ENCODE measurements at regions not wholly inside any gene's neighbourhood (a gene's known extent, or its start where the extent isn't known, plus 50 kb on each side); places are given as distances from the start of the nearest gene placed in this dataset.
"Not testable (repeated sequence)": the region's sequence is repeated elsewhere in the genome, so short reads cannot be mapped to it uniquely, and the experiment has no call there.

DNA sequence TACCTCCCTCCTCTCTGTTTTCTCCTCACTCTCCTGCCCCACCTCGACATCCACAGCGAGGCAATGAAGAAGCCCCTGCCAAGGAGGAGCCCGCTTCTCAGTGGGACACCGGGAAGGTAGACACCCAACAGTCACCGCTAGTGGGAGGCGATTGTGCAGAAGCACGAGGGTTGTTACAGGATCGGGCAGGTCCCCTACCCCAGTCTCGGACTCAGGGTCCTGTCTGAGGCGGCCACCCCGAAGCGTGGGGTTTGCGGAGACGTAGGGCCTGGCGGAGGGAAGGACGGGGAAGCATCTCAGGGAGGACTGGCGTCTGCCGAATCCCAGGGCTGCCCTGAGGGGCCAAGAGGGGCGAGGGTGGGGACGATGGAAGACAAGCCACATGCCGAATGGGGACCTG, 96.9 kb upstream of the SAMD11 start:
- H4K20me1 ChIP-seq (ENCODE audit: insufficient read depth, low read length): peaks cover 20% of the 10 kb centered on the region
- H4K91ac ChIP-seq (ENCODE audit: insufficient read depth, low read depth, low read length): peak overlapping the region; percentile 62
- H2AFZ ChIP-seq (replicated peaks; ENCODE audit: low read length, poor library complexity); intact Hi-C loops (cut with micrococcal nuclease); H3K4me1 ChIP-seq (ENCODE audit: control insufficient read depth, insufficient read depth, low read length); H3K27me3 ChIP-seq (ENCODE audit: control insufficient read depth, insufficient read depth, low read length); CTCF ChIA-PET; H2BK15ac ChIP-seq (ENCODE audit: low read depth, low read length); POLR2A ChIA-PET (ENCODE audit: unreplicated experiment); H3K9me3 ChIP-seq (ENCODE audit: control insufficient read depth, insufficient read depth, low read length); DNase-seq; H3K36me3 ChIP-seq (ENCODE audit: control insufficient read depth, insufficient read depth, low read length); H2AK9ac ChIP-seq (replicated peaks; ENCODE audit: low read depth, low read length, poor library complexity); dilution Hi-C loops (cut with HindIII; ENCODE audit: low sequenced_read_pairs, unreplicated experiment); H2BK20ac ChIP-seq (ENCODE audit: low read depth, low read length); in situ Hi-C loops (cut with MboI; ENCODE audit: low sequenced_read_pairs): not testable (repeated sequence)
- H3K4me2 ChIP-seq (ENCODE audit: low read depth, low read length): peak overlapping the region; percentile 94
- peak overlapping the region; percentile 94 for H2BK5ac ChIP-seq (ENCODE audit: low read depth, low read length, poor library complexity, severe bottlenecking)
- H2BK120ac ChIP-seq (ENCODE audit: low read depth, low read length): peak overlapping the region; percentile 54
- H4K8ac ChIP-seq (ENCODE audit: low read depth in 2 of 2, low read length in 2 of 2): peak overlapping the region; percentile 65 to 82
- peak overlapping the region; percentile 97; the same call in 1 of the 2 replicates for H3K23ac ChIP-seq (ENCODE audit: low read depth, low read length)
- H3K4me3 ChIP-seq (ENCODE audit: insufficient read depth, low read depth, low read length): peak overlapping the region; percentile 80
- peak; percentile 30 for ATAC-seq (ENCODE audit: low read depth)
- BruUV-seq (replicated peaks): TSS peak; percentile 87
- peak overlapping the region; percentile 85 for H3K14ac ChIP-seq (replicated peaks; ENCODE audit: low read depth, low read length)
- 0 out of 2 replicates have a peak overlapping the region, but pooled peaks have one; percentile 24 for H3K18ac ChIP-seq (ENCODE audit: low read depth, low read length)
- peak overlapping the region; percentile 56 for H4K5ac ChIP-seq (ENCODE audit: low read depth, low read length)
- H3K56ac ChIP-seq (ENCODE audit: extremely low read depth, insufficient read depth, low read length): 0 out of 2 replicates have a peak overlapping the region, but pooled peaks have one; percentile 19
- peak overlapping the region; percentile 96 for H3K27ac ChIP-seq (ENCODE audit: insufficient read depth, low read length)
- peaks cover 23% of the 10 kb centered on the region for H3K9me1 ChIP-seq (ENCODE audit: insufficient read depth, low read length)
- peaks cover 26 to 42% of the 10 kb centered on the region in 2 experiments for H3K79me1 ChIP-seq (ENCODE audit: low read depth in 1 of 2, low read length in 2 of 2)
- 0% methylated on average over 2 of the region's 21 CpGs; no CpG with 5 or more reads in 1 of the 2 experiments for whole genome bisulfite sequencing, 2 experiments (ENCODE audit: extremely low coverage in 2 of 2, insufficient read length in 1 of 2)
- peak overlapping the region; percentile 98 for H3K9ac ChIP-seq (ENCODE audit: low read depth, low read length)
- peak; percentile 56; the same call in 1 of the 2 replicates for TF ChIP-seq POLR2A (IDR thresholded peaks at IDR 0.05; ENCODE audit: low read depth, low read length)
- H2AK5ac ChIP-seq (ENCODE audit: low read depth, low read length): peak overlapping the region; percentile 84
- peak overlapping the region; percentile 94 for H3K4ac ChIP-seq (ENCODE audit: low read depth, low read length)
